ENCODE measurements at regions not wholly inside any gene's neighbourhood (a gene's known extent, or its start where the extent isn't known, plus 50 kb on each side); places are given as distances from the start of the nearest gene placed in this dataset.

DNA sequence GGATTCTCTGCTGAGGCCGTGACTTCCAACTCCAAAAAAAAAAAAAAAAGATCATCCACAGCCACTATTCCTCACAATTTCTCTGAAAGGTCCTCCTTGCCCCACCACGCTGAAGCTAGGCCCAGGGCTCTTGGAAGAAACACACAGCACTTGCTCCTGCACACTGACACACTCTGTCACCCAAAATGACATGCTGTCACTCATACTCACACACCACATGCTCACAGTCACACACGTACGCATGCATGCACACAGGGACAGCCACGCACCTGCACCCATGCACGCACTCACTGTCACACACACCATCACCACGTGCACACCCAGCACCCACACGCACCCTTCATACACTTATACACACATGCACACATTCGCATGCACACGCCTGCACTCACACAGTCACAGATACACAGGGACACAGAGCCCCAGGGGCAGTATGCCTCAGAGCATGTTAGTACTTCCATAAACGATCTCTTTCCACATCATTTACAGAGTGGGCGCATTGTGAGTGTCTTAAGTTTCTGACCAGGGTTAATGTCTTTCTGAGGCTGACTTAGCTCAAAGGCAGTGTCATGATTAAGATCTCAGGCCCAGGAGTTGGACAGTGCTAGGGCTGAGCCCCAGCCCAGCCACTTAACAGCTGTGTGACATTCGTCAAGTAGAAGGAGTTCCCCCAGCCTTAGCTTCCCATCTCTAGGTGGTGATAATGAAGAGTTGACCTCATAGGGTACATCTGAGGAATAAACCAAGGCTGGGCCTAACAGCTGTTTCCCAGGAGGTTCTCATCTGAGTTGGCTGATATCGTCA, 93.4 kb downstream of the GLI2 start:
- no peak for DNase-seq

DNA sequence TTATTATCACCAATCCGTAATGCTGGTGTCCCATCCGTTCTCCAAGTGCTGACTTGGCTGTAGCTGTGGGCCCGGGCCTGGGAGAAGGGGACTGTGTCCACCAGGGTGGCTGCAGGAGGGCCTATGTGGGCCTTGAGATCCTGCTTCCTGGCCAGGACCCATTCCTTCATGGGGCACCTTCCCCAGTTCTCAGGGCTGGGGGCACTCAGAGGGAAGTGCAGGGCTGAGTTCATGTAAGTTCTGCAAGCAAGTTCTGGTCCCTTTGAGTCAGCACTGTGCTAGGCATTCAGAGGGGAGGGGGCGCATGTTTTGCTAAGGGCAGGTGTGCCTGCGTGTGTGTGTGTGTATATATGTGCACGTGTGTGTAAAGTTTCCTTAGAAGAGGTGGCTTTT, 94.0 kb downstream of the GLI2 start:
- no peak for DNase-seq

DNA sequence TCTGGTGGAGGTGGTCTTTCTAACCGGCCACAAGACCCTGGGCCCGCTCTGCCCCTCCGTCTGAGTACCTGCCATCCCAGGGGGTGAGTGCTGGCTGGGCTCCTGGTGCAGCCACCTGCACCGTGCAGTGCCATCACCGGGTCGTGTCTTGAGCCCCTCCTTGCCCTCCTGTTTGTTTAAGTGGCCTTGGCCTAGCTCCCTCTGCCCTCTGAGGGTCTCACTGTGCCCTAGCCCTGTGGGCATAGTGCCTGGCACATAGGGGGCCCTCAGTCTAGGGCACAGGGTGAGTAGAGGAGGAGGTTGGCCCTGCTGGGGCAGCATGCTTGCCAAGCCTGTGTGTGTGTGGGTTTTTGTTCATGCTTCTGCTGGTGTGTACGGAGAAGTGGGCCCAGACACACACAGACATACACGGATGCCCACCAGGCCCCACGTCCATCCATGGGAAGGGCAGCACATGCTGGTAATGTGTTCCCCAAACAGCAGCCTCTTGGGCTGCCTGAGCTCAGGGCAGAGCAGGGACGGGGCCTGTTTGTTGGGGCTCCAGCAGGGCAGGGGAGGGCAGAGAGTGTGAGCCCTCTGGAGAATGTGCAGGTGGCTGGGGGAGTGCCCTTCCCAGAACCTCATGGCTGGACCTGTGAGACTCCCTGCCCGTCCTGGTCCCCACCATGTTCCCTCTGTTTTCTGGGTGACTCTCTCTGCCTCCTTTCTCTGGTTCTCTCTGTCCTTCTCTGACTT, 94.6 kb downstream of the GLI2 start:
- DNase-seq, result no peak

DNA sequence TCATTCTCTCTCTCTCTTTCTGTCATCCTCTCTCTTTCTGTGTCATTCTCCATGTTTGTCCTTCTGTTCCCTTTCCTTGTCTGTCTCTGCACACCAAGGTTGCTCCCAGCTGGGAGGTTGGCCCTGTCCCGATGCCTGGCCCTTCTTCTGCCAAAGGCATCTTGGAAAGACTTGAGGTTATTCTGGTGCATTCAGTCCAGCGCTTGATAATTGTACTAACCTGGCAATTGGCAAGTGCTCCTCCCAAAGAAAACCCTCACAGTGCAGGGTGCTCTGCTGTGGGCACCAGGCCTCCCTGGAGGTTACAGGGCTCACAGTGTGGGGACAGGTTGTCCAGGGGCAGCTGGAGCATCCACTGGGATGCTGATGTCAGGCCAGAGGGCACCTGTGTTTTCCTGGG, 95.4 kb downstream of the GLI2 start:
- no peak for DNase-seq

DNA sequence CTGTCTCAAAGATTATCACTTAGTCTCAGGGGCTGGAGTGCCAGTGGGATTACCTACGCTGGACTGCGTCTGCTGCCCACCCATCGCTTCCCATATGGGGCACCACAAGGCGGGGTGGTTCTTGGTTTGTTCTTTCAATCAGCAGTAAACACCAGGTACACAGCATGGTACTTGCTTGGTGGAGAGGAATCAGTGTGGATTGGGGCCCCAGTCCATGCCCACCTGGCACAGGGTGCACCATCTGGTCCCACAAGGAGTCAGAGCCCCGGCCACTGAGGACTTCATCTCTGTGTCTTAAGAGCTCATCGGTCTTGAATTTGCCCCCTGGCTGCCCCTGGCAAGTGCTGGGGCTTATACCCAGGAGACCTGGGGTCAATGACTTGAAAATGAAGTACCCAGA, 96.2 kb downstream of the GLI2 start:
- DNase-seq, result no peak

DNA sequence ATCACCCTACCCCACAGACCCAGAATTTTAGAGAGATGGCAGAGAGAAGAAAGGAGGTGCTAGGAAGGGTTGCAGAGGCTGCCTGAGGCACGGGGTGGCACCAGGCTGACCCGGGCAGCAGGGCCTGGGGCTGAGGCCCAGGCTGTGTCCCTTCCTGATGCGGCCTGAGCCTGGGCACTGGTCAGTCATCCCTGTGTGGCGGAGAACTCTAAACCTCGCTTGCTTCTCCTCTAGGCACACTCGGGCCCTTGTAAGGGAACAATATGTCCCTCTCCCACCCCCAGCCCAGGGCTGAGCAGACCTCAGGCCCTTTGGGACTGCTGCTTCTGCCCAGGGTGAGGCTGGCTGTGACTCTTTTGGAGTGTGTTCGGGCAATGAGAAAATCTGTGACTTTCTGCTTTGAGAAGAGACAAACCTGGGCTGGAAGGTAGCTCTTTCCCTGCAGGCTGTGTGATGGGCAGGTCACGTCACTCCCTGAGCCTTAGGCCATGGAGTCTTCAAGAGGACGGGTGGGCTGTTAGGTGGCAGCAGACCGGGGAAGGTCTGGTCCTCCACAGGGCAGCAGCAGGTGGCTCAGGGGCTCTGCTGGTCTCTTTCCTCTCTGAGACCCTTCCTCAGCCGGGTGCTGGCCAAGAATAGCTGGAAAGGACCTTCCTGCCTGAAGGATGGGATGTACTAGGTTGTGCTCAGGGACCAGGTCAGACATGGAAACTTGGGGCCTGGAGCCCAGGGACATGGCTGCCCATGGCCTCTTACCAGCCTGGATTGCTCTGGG, 96.8 kb downstream of the GLI2 start:
- no peak for DNase-seq

DNA sequence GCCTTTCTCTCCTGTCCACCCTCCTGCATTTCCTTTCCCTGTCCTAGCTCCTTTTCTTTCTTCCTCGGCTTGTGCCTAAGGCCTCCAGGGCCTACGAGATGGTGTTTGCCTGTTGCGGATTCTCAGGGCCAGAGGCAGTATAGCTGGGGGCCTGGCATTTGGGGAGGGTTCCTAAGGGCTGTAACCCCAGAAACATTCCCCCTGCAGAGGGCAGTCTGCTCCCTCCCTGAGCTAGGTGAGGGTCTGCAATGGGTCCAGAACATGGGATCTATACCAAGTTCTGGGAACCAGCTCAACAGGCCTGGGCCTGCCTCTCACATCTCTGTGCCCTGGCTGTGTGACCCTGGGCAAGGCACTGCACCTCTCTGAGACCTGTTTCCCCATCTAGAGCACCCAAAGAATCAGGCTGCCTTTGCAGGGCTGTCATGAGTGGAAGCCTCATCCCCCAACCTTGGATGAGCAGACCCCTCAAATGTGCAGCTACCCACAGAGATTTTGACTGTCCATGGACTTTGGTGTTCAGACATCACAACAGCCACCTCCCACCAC, 97.5 kb downstream of the GLI2 start:
- no peak for DNase-seq

DNA sequence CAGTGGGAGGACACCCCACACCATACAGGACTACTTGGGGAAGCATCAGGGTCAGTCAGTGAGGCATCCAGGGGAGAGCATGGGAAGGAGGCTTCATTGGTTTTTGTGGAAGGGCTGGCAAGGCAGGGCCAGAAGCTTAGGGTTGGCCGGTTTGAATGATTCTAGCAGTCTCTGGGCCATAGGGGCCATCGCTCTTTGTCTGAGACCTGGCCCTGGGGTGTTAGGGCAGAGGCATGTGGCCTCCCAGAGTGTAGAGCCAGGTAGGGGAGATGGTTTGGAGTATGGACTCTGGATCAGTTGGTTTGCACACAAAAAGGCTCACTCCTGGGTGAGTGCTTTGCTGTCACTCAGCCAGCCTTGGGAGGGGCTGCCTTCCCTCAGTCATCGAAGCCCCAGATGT, 98.5 kb downstream of the GLI2 start:
- DNase-seq, result no peak

DNA sequence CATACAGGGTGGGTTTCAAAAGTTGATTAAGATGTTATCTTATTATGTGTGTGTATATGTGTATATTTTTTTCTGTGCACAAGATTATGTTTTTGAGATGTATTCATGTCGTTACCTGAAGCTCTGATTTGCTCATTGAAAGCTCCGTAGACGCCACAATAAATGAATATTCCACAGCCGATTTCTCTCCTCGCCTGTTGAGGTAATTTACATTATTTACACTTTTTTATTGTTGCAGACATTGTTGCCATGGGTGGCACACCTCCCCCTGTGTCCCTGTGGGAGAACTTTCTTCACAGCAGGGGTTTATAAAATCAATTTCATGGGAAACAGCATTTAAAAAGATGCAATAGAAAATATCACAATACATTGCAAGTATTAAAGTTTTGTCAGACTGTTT, 100.6 kb downstream of the GLI2 start:
- DNase-seq, result no peak

DNA sequence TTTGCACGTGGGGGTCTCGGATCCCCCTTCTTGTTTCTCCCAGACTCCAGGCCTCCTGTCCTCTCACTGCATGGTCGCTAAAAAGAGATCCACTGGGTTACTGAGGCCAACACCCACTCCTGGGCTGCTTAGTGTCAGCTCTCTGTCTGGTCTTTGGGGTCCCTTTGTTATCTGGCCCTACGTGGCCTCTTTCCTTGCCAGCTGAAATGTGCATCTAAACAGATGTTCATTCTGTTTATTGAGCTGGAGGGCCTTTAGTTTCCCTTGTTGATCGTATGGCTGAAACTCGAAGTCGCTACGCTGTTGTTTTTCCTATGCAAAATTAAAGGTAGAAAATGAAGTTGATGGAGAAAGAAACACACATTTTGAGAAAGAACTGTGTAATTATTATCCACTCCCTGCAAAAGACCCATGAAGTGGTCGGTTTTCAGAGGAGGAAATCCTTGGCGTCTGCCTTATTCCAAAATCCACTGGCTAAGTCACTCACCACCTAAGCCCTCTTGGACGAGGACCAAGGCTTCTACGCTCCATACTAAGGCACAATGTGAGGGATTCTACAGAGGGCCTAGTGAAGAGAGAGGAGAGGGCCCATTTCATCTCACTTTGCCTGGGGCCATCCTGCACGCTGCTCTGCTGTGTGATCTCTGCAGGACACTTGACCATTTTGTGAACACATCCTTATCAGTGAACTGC, 105.3 kb downstream of the GLI2 start:
- no peak for DNase-seq

DNA sequence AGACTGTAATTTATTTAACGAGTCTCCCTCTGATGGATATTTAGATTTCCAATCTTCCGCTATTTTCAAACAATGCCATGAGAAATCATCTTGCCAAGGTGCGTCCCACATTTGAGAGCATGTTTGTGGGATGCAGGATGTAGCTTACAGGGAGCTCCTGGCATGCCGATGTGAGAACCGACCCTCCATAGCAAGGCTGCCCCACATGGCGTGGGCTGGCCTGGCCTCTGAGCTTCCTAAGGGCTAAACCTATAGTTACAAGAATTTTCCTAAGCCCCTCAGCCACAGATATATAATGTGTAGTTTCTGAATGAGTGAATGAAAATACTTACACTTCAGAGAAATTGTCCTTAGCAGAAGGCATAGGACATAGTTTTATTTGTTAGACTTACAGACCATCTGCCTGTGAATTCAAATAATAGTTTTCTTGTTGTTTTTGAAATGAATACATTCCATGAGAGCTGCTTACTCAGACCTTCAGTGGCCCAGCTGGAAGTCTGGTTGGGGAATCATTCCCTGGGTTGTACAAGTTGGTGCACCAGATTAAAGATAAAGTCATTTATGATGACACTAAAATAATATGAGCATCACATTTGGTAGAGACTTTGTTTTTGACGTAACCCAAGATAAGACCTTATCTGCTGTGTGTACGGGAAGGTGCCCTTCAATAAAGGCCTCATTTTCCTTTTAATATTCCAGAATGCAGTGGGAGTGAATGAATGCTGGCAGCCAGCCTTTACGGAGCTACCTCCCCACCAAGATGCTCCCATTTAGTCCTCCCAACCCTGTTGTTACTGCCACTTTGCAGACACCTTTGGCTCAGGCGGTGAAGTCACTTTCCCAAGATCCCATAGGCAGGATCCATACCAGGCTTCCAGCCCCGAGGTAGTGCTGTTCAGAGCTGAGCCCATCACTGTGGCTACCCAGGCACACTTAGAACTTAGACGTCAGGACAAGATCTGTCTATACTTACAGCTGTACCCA, 107.1 kb downstream of the GLI2 start:
- peak; percentile 66 for DNase-seq

DNA sequence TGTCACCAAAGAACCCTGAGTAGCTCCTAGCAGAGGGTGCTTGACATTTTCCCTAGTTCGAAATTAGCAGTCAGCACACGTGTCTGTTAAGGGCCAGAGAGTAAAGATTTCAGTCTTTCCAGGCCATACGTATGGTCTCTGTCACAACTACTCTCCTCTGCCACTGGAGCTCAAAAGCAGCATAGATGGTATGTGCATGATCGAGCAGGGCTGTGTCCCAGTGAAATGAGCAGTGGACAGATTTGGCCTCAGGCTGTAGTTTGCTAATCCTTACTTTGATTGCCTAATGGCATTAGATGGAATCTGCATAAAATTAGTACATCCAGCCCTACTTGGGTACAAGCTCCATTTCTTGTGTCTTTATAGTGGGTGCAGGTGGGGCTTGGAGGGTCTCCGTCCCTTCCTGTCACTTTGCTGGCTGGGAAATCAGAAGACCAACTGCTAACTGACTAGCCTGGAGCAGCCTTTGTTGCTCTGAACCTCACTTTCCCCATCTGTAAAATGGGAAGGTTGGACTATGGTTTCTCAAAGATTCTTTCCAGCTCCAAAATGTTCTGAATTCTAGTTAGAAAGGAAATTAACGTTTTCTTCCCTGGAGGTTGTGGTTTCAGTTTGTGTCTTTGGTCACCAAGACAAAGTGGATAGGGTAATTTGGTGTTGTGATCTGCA, 108.5 kb downstream of the GLI2 start:
- DNase-seq, result no peak

DNA sequence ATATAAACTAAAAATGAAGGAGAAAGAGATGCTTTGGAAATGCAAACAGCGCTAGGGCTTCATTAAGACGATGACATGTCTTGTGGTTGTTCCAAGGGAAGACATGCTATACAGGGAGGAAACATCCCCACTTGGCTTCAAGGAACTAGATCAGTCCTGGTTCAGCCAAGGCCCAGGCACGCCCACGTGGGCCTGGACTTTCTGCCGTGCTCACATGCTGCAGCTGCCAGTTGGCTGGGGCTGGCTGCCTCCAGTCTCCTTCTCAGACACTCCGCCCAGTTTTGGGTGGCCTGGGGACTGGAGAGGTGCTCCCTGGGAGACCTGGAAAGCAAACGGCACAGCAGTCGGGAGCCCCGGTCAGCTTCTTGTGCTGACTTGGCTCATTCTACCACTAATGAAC, 109.6 kb downstream of the GLI2 start:
- DNase-seq, result peak; percentile 30

DNA sequence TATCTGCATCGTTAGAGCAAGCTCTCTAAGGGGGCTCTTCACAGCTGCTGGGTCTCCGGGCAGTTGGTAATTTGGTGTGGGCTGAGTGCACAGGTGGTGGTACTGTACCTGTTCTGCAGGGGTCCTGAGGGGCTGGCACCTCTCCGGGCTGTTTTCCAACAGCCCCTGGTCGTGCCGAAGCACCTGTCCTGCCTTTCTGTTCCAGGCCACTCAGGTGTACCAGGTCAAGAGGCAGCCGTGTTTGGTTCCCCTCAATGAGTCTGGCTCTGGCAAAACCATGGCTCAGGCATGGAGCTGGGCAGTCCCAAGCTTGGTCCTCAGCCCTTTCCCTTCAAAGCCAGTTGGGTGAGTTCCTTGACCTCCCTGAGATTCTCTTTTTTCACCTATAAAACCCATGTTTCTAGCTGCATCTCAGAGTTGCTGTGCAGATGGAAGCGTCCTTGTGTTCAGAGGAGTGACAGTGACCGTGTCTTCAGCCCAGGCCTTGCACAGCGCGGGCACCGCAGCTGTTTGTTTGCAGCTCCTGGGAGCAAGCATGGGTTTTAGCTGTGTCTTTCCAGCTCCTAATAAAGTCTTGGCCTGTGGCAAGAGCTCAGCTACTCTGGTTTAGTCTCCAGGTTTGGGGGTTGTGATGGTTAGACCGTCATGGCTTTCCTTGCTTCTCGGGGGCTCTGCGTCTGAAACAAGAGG, 110.9 kb downstream of the GLI2 start:
- DNase-seq, result no peak

DNA sequence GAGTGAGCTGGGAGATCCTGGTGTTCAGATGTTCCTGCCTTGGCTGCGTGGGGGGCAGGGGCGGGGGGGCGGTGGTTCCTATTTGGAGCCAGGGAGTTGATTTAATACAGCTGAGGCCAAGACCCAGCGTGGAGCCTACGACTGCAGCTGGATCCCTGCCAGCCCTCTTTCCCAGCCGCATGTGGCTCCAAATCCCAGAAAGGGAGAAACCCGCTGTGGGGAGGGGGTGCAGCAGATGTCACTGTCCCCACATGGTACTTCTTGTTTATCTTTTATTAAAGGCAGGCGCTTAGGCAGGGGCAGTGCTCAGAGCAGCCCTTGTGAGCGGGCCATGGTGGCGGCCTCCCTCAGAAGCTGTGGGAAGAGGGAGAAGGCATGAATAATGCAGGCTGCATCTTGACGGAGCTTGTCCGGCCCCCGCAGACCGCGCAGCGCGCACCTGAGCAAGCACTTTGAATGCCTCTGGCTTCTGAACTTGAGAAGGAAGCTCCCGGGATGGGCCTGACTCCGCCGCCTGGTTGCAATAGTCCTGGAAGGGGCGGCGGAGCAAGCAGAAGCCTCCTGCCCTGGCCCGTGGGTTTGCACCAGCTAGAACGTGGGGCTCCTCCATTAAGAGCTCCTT, 112.1 kb downstream of the GLI2 start:
- peak; percentile 88 for DNase-seq

DNA sequence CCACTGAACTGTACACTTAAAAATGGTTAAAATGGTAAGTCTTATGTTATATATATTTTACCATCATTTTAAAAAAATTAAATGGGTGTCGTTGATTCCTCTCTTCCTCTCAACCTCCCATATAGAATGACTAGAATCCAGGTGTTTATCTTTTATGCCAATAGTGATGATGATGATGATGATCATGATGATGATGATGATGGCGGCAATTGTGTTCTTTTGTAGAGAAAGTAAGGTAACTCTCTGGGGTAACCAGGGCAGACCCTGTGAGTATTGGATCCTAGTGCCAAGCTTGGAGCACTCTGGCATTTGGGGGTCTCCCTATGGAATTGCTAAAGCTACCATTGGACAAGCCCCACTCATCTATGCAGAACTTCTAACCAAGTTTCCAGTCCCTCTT, 113.6 kb downstream of the GLI2 start:
- no peak for DNase-seq

DNA sequence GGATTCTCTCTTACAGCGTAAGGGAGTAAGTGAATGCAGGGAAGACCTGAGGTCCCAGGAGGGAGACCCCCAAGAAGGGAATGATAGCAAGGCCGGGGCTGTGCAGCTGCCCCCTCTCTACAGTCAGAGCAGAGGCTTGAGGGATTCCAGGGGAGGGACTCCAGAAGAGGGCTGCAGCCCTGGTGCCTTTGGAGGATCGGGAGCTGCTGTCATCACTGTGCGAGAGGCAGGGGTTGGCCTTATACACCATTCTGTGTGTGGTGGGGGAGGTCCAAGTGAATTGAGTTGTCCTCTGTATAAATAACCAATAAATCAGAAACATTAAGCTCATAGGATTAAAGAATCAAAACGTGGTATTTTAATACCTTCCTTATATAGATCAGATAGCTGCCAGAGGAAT, 114.9 kb downstream of the GLI2 start:
- no peak for DNase-seq

DNA sequence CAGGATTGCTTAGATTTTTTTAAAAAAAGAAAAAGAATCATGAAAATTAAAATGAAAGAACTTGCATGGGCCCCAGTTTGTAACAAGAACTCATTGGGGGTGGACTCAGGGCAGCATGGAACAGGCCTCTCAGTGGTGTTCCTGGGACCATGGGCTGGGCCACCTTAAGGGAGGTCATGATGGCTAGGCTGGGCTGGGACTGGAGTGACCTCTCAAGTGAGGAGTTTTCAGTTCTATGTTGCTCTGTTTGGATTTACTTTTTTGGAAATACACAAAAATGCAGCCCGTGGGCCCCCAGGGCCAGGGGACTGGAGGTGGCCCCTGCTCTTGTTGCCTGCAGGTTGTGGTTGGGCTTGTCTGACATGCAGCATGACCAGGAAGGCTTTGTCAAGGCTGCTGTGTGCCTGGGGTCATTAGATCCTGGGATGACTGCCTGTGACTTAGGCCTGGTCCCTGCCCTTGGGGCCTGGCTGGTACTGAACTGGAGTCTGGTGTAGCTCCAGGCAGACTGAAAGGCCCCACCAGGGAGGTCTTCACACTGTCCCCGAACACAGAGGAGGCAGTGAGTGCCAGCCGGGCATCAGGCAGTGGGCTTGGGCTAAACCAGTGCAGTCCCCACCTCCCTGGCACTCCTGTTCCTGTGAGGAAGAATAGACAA, 115.6 kb downstream of the GLI2 start:
- DNase-seq, result no peak

DNA sequence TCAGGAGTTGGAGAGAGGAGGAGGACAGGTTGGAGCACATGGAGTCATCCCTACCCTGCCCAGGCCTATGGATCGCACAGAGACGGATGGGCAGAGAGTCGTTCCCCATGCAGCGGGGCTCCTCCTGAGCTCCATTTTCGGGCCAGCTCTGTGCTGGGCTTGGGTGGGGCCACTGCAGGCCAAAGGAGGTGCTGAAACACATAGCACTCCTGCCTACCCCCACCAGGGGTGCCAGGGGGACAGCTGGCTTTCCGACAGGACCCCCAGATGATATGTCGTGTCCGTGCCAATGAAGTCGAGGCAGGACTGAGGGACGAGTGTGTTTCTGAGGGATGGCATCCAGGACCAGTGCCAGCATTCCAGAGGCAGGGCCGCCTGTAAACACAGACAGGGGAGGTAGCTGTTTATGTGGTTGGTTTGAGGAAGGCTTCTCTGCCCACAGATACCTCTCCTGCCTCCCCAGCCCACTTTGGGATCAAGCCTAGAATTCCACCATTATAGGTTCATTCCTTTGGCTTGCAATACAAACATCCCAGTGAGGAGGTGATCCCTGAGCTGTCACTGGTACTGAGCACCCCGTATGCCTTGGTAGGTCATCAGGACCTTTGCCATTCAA, 116.6 kb downstream of the GLI2 start:
- no peak for DNase-seq
